ENCODE measurements at regions not wholly inside any gene's neighbourhood (a gene's known extent, or its start where the extent isn't known, plus 50 kb on each side); places are given as distances from the start of the nearest gene placed in this dataset.
"Not testable (repeated sequence)": the region's sequence is repeated elsewhere in the genome, so short reads cannot be mapped to it uniquely, and the experiment has no call there.

- not testable (repeated sequence) for DNase-seq (ENCODE audit: low read depth)
Observed at GRCh38 chr1:146883190-146883589, 54.9 kb upstream of the NBPF12 start.

GRCh38 chr1:146881096-146881495 lies 57.0 kb upstream of the NBPF12 start:
- not testable (repeated sequence) for DNase-seq (ENCODE audit: low read depth)

GRCh38 chr1:146863799-146864319 lies 74.3 kb upstream of the NBPF12 start:
- DNase-seq (ENCODE audit: low read depth) = not testable (repeated sequence)

GRCh38 chr1:146853147-146853546 lies 85.0 kb upstream of the NBPF12 start:
- DNase-seq (ENCODE audit: low read depth) = not testable (repeated sequence)

- not testable (repeated sequence) for DNase-seq (ENCODE audit: low read depth)
Observed at GRCh38 chr1:146850352-146850889, 87.7 kb upstream of the NBPF12 start.

- not testable (repeated sequence) for DNase-seq (ENCODE audit: low read depth)
Observed at GRCh38 chr1:146838725-146839124, 99.4 kb upstream of the NBPF12 start.

GRCh38 chr1:146826957-146827356 lies 111.2 kb upstream of the NBPF12 start:
- DNase-seq (ENCODE audit: low read depth) = not testable (repeated sequence)

- not testable (repeated sequence) for DNase-seq (ENCODE audit: low read depth)
Observed at GRCh38 chr1:146794236-146794635, 143.9 kb upstream of the NBPF12 start.

- not testable (repeated sequence) for DNase-seq (ENCODE audit: low read depth)
Observed at GRCh38 chr1:146792725-146793124, 145.4 kb upstream of the NBPF12 start.

GRCh38 chr1:146784212-146784940 lies 153.7 kb upstream of the NBPF12 start:
- not testable (repeated sequence) for DNase-seq (ENCODE audit: low read depth)

GRCh38 chr1:146781235-146781634 lies 156.9 kb upstream of the NBPF12 start:
- DNase-seq (ENCODE audit: low read depth) = not testable (repeated sequence)

GRCh38 chr1:146777826-146778602 lies 160.1 kb upstream of the NBPF12 start:
- DNase-seq (ENCODE audit: low read depth) = not testable (repeated sequence)

GRCh38 chr1:146774988-146775387 lies 163.1 kb upstream of the NBPF12 start:
- DNase-seq (ENCODE audit: low read depth) = not testable (repeated sequence)

- not testable (repeated sequence) for DNase-seq (ENCODE audit: low read depth)
Observed at GRCh38 chr1:146774271-146774670, 163.9 kb upstream of the NBPF12 start.

GRCh38 chr1:146771409-146771808 lies 166.7 kb upstream of the NBPF12 start:
- DNase-seq (ENCODE audit: low read depth) = not testable (repeated sequence)

GRCh38 chr1:146770998-146771397 lies 167.1 kb upstream of the NBPF12 start:
- DNase-seq (ENCODE audit: low read depth) = not testable (repeated sequence)

GRCh38 chr1:146763234-146763633 lies 174.9 kb upstream of the NBPF12 start:
- not testable (repeated sequence) for DNase-seq (ENCODE audit: low read depth)

GRCh38 chr1:146756858-146757257 lies 181.3 kb upstream of the NBPF12 start:
- not testable (repeated sequence) for DNase-seq (ENCODE audit: low read depth)

- not testable (repeated sequence) for DNase-seq (ENCODE audit: low read depth)
Observed at GRCh38 chr1:146748686-146749085, 189.4 kb upstream of the NBPF12 start.

GRCh38 chr1:146731981-146732680 lies 206.0 kb upstream of the NBPF12 start:
- not testable (repeated sequence) for DNase-seq (ENCODE audit: low read depth)

- DNase-seq (ENCODE audit: low read depth) = not testable (repeated sequence)
Observed at GRCh38 chr1:146729642-146730344, 208.3 kb upstream of the NBPF12 start.
